Prostate gland (tissue), 2 donors: ENCODE measurements at regions not wholly inside any gene's neighbourhood (a gene's known extent, or its start where the extent isn't known, plus 50 kb on each side); places are given as distances from the start of the nearest gene placed in this dataset.

Experiments used
- POLR2A ChIP-seq: fragments of 450-650 bp; IDR thresholded peaks from one replicate; pipeline ENCODE4 v1.6.1; 2016; ENCODE audit warnings: antibody characterized with exemption, mild to moderate bottlenecking
- POLR2AphosphoS5 ChIP-seq: sonication (generic); formaldehyde crosslinking; IDR thresholded peaks from one replicate; pipeline ENCODE4 v1.6.1; 2017; ENCODE audit warnings: antibody characterized with exemption
- TF ChIP-seq, protein P1 (sequence below), 4 experiments: fragments of 200-600 bp in 2 of 4; fragments of 450-650 bp in 2 of 4; sonication (generic) in 2 of 4; IDR thresholded peaks; 1 replicate in 3 of 4; 2 replicates in 1 of 4; pipeline ENCODE4 v1.5.1; 2016 to 2019; ENCODE audit warnings: antibody characterized with exemption in 4 of 4, mild to moderate bottlenecking in 2 of 4, moderate library complexity in 2 of 4

GRCh38 chr10:100662067-100662466, 83.3 kb upstream of the PAX2 start:
- TF ChIP-seq, protein P1, sequence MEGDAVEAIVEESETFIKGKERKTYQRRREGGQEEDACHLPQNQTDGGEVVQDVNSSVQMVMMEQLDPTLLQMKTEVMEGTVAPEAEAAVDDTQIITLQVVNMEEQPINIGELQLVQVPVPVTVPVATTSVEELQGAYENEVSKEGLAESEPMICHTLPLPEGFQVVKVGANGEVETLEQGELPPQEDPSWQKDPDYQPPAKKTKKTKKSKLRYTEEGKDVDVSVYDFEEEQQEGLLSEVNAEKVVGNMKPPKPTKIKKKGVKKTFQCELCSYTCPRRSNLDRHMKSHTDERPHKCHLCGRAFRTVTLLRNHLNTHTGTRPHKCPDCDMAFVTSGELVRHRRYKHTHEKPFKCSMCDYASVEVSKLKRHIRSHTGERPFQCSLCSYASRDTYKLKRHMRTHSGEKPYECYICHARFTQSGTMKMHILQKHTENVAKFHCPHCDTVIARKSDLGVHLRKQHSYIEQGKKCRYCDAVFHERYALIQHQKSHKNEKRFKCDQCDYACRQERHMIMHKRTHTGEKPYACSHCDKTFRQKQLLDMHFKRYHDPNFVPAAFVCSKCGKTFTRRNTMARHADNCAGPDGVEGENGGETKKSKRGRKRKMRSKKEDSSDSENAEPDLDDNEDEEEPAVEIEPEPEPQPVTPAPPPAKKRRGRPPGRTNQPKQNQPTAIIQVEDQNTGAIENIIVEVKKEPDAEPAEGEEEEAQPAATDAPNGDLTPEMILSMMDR (IDR thresholded peaks at IDR 0.05) = no peak
- no peak for TF ChIP-seq POLR2AphosphoS5
- no peak for TF ChIP-seq POLR2A
